ENCODE measurements at regions not wholly inside any gene's neighbourhood (a gene's known extent, or its start where the extent isn't known, plus 50 kb on each side); places are given as distances from the start of the nearest gene placed in this dataset.

DNA sequence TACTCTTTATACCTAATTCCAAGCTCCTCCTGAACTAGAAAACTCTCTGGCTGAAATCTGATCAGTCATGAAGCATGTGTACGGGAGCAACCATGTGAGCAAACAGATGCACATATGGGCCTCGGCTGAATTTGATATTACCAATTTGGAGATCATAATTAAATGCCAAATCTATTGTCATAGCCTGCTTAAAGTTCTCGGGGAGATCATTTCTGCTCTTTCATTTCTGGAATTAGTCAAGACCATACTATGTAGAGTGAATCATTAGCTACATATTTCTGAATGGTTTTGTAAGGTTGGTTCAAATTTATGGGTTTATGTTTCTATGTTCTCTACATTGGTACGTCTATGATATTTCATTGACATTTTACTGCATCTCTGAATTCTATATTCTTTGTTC is 205.5 kb downstream of the UBE2E3 start:
- DNase-seq = no peak

DNA sequence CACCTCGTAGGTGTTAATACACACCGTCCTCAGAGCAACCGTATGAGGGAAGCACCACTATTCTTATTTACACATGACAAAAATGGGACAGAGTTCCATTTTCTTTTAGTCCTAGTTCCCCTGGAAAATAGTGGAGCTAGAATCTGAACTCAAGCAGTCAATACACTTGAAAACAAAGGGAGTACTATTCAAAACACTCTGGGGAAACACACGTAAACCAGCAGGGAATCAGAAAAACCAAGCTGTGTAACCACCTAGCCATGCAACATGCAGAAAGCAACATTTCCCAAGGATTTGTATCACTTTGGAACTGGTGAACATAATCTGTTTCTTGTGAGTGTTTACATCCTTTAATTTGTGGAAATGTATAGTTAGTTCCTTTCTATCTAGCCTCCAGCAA is 208.2 kb downstream of the UBE2E3 start:
- DNase-seq = no peak

DNA sequence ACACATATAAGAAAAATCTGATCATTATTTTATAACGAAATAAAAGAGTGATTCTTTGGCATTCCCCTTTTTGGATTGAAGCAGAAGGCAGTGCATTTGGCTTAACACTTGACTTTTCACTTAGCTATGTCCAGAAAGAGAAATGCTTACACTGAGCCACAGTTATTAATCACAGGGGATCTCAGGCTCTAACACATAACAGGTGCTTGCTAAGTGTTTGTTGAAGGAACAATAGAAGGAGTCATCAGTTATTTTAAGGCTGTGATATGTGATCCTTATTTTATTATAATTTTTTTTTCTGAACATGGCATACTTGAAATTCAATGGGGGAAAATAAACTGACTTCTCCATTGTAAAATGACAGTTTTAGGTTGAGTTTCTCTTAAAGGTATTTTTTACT is 209.5 kb downstream of the UBE2E3 start:
- DNase-seq = no peak

DNA sequence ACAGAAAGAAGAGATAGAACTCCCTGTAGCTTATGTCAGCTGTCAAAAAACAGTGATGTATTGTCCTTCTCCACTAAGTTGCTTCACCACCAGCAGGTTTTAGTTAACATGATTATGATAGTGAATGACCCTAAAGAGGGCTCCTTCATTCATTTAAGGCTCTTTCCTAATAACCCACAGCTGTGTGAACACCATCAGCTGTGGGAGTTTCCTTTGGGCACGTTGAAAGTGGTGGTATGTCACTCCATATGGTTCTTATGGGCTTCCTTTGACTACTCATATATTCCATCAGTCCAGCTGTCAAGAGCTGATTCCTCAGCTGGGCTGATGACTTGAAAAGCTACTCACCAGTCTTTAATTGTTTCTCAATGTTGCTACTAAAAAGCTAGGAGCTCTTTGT is 210.3 kb downstream of the UBE2E3 start:
- DNase-seq = no peak

DNA sequence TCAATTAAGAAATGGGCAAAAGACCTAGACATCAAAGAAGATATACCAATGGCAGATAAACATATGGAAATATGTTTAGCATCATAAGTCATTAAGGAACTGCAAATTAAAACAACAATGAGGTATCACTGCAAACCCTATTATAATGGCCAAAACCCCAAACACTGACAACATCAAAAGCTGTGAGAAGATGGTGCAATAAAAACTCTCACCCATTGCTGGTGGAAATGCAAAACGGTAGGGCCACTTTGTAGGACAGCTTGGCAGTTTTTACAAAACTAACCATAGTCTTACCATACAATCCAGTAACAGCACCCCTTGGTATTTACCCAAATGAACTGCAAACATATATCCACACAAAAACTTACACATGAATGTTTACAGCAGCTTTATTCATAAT is 213.1 kb downstream of the UBE2E3 start:
- no peak for DNase-seq

DNA sequence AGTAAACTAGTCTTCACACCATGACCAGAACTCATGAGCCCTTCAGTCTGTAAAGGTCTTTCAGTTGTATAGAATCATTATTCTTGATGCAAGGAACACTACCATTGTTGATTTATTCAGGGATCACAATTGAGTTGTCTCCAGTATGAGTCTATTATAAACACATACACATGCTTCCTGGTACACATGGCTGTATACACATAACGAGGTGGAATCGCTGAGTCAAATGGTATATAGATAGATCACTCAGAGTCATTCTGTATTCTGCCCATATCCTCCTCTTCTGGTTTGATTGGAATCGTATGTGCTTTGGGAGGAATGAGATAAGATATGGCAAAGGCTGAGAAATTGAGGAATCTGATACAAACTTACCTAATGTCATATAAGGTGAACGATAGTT is 216.0 kb downstream of the UBE2E3 start:
- no peak for DNase-seq

DNA sequence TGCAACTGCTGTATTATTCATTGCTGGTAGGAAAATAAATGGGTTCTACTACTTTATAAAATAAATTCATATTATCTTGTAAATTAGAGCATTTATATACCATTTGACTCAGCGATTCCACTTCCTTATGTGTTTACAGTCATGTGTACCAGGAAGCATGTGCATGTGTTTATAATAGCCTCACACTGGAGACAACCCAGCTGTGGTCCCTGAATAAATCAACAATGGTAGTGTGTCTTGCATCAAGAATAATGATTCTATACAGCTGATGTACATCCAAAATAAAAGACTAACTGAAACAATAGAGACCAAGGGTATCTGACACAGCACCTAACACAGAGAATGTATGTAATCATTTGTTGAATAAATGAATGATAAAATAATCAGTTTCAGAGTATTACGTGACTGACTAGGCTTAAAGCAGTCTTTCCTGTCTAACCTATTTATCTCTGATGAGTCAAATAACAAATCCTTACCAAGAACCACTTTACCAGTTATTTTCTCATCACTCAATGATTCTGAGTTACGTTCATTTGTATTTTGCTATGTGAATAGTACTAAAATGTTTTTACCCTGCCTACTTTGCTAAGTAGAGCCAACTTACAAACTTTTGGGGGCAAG is 216.8 kb downstream of the UBE2E3 start:
- no peak for DNase-seq

DNA sequence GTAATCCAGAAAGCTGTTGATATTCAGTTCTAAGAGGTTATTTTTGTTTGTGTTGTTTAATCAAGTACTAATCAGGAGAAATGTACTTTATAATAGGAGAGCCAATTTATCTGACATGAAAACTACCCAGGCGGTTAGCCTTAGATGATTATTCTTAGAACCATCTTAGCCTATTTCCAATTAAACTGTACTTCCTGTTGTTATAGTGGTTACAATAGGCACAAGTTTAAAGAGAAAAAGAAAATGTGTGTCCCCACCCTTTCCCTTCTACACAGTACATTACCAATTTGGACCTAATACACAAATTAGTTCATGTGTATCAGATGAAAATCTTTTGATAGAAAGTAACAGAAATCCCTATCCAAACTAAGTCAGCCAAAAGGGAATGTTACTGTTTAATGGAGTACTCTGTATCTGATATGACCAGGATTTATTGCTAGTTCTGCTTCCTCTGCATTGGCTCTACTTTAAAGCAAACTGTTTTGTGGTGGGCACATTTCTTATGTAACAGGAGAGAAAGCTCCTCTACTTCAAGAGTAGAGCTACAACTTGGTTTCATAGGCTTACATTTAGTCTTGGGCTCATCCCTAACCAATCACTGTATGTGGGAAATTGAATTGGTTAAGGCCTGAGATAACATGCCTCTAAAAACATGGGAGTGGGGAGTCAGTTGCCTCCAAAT is 217.9 kb downstream of the UBE2E3 start:
- DNase-seq = no peak

DNA sequence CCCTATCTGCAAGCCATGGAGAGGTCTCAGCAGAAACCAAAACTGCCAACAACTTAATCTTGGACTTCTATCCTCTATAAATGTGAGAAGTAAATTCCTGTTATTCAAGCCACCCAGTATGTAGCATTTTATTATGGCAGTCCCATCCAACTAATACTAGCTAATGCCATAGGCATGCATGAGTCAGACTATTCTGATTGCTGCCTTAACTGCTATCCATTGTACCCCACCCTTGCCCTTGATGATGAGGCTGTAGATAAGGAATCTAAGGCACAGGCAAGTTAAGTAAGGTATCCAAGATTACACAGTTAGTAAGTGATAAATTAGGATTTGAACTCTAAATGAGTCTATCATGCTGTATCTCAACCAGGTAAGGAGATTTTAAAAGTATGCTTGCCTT is 223.0 kb downstream of the UBE2E3 start:
- DNase-seq = no peak

DNA sequence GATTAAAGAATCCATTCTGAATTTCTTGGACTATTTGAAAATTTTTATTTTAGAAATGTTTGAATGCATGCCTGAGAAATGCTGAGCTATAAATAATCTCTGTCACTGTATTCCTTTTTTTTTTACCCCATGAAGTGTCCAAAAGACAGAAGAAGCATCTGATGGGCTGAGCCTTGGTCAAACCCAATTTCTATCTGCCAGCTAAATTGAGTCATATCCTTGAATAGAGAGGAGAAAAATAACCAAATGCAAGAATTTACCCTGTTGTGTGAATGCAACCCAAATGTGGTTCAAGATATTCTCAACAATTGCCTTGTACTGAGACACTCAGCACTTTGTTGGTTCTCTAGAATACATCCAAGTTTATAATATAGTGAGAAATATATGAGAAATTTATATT is 223.5 kb downstream of the UBE2E3 start:
- DNase-seq = no peak

DNA sequence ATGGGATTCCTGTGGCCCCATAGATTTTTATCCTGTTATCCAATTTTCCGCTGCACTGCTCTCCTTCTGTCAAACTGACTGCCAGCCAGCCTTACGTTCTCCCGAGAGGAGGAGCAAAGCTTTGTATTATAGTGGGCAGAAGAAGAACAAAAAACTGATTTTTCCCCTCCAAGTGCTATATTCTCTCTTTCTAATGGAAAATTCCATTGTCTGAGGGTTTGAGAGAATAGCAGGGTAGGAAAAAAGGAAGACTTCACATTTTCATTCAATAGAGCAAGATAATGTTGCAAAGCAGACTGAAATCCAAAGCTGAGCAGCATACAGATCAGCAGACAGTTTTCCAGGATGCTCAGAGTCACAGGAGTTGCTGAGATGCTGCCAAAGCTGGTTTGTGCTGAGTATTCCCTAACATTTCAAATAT is 238.0 kb downstream of the UBE2E3 start:
- DNase-seq = no peak

DNA sequence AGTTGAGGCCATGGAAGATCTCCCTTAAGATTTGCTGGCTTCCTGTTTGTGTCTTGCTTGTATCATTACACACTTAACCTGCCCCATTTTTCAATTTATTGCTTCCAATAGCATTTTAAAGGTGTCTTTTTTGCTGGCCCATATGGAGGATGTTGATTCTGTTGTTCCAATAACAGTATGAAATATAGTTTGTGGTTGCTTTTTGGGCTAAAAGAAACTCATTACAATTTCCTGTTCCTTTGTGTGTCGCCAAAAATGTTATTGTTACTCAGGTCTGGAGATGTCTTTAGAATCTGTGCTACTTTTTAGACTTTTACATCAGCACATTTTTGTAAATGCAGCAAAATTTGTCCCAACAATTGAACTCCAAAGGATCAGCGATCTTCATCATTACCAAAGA is 234.0 kb upstream of the ITGA4 start:
- DNase-seq = no peak

DNA sequence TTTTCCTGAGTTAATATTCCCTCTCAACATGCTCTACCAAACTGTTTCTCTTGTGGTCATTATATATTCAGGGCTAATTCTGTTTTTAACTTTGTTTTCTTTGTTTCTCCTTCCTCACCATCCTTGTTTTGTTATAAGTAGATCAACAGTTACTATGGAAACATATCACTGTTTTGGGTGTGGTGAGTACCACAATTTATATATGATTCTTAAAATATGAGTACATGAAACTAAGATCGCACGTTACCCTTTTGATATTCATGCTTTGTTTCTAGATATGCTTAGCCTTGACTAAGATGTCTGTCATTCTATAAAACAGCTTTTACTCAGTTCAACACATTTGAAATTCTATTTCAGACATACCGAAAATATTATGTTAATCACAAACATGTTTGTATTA is 232.3 kb upstream of the ITGA4 start:
- DNase-seq = no peak

DNA sequence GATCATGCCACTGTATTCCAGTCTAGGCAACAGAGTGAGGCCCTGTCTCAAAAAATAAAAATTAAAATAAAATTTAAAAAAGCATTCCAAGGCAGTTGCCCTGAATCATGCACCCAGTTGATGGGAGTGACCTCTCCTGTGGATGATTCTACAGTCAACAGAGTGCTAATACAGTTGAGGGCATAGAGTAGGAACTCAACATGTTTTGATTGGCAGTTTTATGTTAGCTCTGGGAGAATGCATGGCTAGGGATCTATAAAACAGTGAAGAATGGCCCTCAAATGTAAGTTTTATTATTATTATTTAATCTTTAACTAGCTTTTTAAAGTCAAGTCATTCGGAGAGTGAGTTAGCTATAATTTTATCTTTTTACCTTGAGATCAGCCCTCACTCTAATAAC is 228.5 kb upstream of the ITGA4 start:
- DNase-seq = no peak

DNA sequence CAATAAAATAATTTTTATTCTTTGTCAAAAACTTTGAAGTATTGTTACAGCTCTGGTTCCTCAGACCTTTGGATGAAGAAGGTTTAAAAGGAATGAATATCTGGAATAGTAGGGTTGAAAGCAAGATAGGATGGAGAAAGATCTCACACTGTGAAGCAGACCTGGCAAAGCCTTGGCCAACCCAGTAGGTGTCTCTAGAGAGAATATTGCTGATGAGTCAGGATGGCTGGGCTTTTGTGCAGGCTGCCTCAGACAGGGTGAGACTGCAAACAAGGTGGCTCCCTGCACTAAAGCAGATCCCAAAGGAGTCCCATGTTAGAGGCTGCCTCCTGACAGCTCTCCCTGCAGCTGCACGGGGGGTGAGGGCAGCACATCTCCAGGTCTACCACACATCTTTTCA is 226.0 kb upstream of the ITGA4 start:
- no peak for DNase-seq

DNA sequence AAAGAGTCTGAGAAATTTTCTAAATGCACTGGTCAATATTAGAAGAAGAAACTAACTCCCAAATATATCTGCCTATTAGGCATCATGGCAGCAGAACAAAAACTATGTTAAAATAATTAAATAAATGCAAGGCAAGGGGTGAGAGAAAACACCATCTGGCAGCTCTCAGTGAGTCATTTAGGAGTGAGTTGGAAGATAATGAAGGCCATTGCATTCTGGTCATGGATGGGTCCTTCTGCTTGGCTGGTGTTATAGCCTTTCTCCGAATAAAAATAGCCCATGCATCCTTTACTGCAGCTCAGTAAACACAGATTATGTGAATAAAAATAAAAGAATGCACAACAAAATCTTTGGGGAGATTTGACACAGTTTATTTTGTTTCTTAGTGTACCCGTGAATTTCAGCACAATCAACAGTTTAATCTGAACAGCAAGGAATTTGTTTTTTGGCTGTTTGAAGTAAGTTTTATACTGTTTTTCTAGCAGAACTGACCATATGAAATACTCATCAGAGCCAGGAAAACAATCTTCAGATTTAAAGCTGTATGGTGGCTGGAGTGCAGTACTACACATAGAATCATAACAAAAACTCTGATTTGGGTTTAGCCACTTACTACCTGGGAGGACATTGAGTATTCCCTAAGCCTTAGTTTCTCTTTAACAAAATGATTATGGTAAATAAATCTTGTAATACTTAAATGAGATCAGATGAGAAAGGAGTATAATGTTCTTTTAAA is 225.1 kb upstream of the ITGA4 start:
- DNase-seq = no peak

DNA sequence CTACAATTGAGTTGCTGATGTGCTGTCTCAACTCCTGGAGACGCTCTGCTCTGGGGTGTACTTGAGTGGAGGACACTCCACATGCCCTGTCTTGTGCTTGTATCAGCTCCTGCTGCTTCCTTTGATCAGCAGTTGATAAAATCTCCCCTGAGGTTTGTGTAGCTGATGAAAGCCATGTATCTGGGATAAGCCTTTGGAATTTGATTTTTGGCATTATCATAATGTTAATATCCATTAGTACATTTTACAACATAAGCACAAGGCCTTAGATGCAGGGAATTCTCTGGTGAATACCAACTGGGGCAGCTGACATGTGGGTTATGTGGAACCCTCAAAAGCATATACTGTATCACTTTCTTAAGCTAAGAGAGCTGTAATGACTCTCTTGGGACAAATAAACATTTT is 222.7 kb upstream of the ITGA4 start:
- no peak for DNase-seq

DNA sequence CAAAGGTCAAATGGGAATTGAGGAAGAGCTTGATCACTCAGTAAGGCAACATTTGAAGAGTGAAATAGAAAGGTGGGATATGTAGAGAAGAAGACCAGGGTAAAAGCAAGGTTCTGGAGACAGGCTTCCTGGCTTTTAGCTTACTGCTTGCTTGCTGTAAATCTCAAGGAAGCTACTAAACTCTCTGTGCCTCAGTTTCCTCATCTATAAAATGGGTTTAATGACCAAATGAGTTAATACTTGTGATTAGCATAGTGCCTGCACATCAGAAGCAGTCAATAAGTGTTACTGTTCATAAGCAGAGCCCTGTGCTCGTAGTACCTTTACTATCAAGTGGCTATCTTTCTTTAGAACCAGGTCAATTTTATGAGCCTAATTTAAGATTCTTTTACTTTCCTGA is 222.2 kb upstream of the ITGA4 start:
- no peak for DNase-seq

DNA sequence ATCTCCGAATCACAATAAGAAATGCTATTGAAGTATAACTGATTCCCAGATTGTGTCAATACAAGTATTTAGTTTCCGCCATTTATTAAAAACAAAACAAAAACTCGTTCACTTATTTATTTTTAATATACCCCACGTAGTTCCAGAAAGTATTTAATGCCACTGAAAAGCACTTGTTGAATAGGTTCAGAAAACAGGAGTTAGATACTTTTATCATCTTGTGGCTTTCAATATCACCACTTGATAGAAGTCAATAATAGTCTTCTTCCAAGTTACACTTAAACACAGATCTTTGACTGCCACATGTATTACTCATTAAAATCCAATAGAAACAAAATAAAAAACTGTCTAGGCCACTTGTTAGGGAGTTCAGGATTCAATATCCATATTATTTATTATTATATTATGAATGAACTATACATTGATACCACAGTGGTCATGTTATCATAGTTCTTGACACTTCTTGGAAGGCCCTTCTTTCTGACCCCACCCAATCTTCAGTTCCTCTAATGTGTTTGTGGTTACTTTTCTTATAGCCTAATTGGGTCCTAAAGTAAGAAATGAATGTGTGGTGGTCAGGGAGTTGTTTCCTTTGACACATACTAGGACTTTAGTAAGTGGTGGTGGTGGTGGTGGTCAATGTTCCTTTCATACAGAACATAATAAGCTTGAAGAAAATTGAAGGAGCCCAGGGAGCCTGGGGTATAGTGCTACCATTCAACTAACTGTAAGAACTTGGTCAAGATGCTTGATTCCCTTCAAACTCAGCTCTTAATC is 221.3 kb upstream of the ITGA4 start:
- no peak for DNase-seq

DNA sequence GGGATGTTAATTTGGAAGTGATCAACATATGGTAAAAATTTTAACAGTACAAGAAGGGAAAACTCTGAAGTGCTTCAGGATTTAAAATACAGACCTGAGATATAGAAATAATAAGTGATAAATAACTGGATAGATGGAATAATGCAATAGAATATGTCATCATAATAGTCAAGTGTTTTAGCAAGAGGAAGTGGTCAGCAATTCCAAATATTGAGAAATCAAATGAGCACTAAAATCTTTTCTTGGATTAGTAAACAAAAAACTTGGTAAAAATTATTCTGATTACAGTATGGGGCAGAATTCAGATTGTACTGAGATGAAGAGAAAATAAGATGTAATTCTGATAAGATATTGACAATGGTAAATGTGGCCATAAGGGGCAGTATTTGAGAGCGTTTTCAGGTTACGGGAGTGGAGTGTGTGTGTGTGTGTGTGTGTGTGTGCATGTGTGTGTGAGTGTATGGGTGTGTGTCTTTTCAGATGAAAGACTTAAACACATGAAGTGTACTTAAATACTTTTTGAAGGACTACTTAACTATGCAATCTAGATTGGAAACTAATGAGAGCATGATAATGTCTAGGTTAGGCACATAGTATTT is 217.9 kb upstream of the ITGA4 start:
- DNase-seq = no peak

DNA sequence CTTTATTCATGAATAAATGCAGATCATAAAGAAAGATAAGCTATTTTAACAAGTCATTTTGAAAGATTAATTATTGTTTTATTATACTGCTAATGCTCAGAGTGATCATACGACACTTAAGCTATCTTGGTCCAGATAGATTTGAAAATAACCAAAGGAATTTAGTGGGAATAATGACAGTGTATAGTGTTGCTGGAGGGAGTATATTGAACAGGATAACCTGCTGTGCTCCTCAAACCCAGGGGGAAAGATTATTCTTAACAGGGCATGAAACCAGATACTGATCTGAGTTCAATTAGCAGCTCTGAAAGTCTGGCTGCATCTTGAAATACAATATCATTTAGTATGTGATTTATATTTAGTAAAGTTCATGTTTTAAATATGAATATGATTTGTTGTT is 216.3 kb upstream of the ITGA4 start:
- DNase-seq = no peak

DNA sequence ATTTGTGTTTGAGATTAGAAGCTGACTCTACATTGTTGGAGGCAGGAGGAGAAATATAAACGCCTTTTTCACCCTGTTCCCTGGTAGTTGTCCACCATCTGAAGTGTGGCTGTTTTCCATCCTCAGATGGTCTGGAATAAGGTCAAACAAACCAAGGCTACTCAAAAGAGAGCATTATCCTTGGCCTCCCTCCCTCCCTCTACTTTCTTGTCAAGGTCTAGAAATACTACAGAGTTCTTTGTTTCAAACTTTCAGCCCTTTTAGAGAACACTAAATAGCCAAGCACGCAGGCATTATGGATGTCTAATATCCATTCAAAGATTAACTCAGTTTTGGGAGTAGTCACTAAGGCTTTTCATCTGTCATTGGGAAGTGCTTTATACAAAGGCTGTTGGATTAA is 215.8 kb upstream of the ITGA4 start:
- DNase-seq = no peak

Data from amygdala (tissue), 56 donors.